ENCODE measurements at regions not wholly inside any gene's neighbourhood (a gene's known extent, or its start where the extent isn't known, plus 50 kb on each side); places are given as distances from the start of the nearest gene placed in this dataset.

- H3K9ac ChIP-seq (ENCODE audit: low read length) = no peak overlapping the region
- no peaks in the 10 kb centered on the region for H3K4me1 ChIP-seq (ENCODE audit: insufficient read depth, low read length, severe bottlenecking)
- no peaks in the 10 kb centered on the region for H3K9me3 ChIP-seq (ENCODE audit: low read length)
- H3K9me2 ChIP-seq (ENCODE audit: low read depth, low read length) = no peaks in the 10 kb centered on the region
- H3K27me3 ChIP-seq (ENCODE audit: insufficient read depth, low read length) = no peaks in the 10 kb centered on the region
- H3K79me2 ChIP-seq (ENCODE audit: insufficient read depth, low read length) = no peaks in the 10 kb centered on the region
- no peak overlapping the region for H3K27ac ChIP-seq (ENCODE audit: low read depth, low read length, poor library complexity, severe bottlenecking)
- TF ChIP-seq CTCF (IDR thresholded peaks at IDR 0.05; ENCODE audit: low read length) (no peak), EZH2 (IDR thresholded peaks at IDR 0.05; ENCODE audit: borderline replicate concordance, low read length) (no peak)
- no peak overlapping the region for H2AFZ ChIP-seq (ENCODE audit: low read length)
- no peaks in the 10 kb centered on the region for H3F3A ChIP-seq (ENCODE audit: insufficient read depth, low read length)
- no peaks in the 10 kb centered on the region for H3K36me3 ChIP-seq (ENCODE audit: insufficient read depth, low read length)
- H3K4me3 ChIP-seq (ENCODE audit: low read depth, low read length, poor library complexity, severe bottlenecking) = no peak overlapping the region
- H3K4me2 ChIP-seq (ENCODE audit: low read length) = no peak overlapping the region
- H4K20me1 ChIP-seq (ENCODE audit: insufficient read depth, low read length) = no peaks in the 10 kb centered on the region
These were observed 719.1 kb downstream of the CD109 start for GRCh38 chr6:74415056-74415455.

- Histone ChIP-seq H3K4me2 (ENCODE audit: low read length) (no peak overlapping the region), H3K9ac (ENCODE audit: low read length) (no peak overlapping the region), H3K4me3 (ENCODE audit: low read depth, low read length, poor library complexity, severe bottlenecking) (no peak overlapping the region), H2AFZ (ENCODE audit: low read length) (no peak overlapping the region), H3K4me1 (ENCODE audit: insufficient read depth, low read length, severe bottlenecking) (no peaks in the 10 kb centered on the region), H3K79me2 (ENCODE audit: insufficient read depth, low read length) (no peaks in the 10 kb centered on the region), H3K36me3 (ENCODE audit: insufficient read depth, low read length) (no peaks in the 10 kb centered on the region), H3F3A (ENCODE audit: insufficient read depth, low read length) (no peaks in the 10 kb centered on the region), H4K20me1 (ENCODE audit: insufficient read depth, low read length) (no peaks in the 10 kb centered on the region), H3K27ac (ENCODE audit: low read depth, low read length, poor library complexity, severe bottlenecking) (no peak overlapping the region), H3K27me3 (ENCODE audit: insufficient read depth, low read length) (no peaks in the 10 kb centered on the region), H3K9me2 (ENCODE audit: low read depth, low read length) (no peaks in the 10 kb centered on the region), H3K9me3 (ENCODE audit: low read length) (no peaks in the 10 kb centered on the region)
- TF ChIP-seq CTCF (IDR thresholded peaks at IDR 0.05; ENCODE audit: low read length) (no peak), EZH2 (IDR thresholded peaks at IDR 0.05; ENCODE audit: borderline replicate concordance, low read length) (no peak)
These were observed 714.6 kb downstream of the CD109 start for GRCh38 chr6:74410630-74411029.

DNA sequence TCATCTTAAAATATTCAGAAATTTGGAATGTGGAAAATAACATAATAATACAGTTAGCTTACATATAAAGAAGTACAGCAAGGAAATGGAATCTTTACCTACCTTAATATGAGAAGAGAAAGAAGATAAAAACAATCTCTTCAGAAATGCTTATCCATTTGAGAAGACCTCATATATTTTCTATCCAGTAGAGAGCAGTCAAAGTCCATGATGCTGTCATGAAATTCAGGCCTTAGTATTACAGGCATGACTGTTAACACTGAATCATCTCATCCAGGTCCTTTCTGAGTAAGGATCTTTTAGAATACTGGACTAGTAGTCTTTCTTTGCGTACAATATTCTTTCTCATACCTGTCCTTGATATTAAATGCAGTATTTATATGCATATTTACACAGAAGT lies 713.4 kb downstream of the CD109 start:
- H4K20me1 ChIP-seq (ENCODE audit: insufficient read depth, low read length) = no peaks in the 10 kb centered on the region
- no peaks in the 10 kb centered on the region for H3K79me2 ChIP-seq (ENCODE audit: insufficient read depth, low read length)
- no peak overlapping the region for H2AFZ ChIP-seq (ENCODE audit: low read length)
- no peaks in the 10 kb centered on the region for H3K9me2 ChIP-seq (ENCODE audit: low read depth, low read length)
- H3K9ac ChIP-seq (ENCODE audit: low read length) = no peak overlapping the region
- no peak overlapping the region for H3K4me3 ChIP-seq (ENCODE audit: low read depth, low read length, poor library complexity, severe bottlenecking)
- H3K36me3 ChIP-seq (ENCODE audit: insufficient read depth, low read length) = no peaks in the 10 kb centered on the region
- H3K4me1 ChIP-seq (ENCODE audit: insufficient read depth, low read length, severe bottlenecking) = no peaks in the 10 kb centered on the region
- no peak overlapping the region for H3K4me2 ChIP-seq (ENCODE audit: low read length)
- no peaks in the 10 kb centered on the region for H3F3A ChIP-seq (ENCODE audit: insufficient read depth, low read length)
- no peak overlapping the region for H3K27ac ChIP-seq (ENCODE audit: low read depth, low read length, poor library complexity, severe bottlenecking)
- no peaks in the 10 kb centered on the region for H3K9me3 ChIP-seq (ENCODE audit: low read length)
- no peaks in the 10 kb centered on the region for H3K27me3 ChIP-seq (ENCODE audit: insufficient read depth, low read length)
- TF ChIP-seq CTCF (IDR thresholded peaks at IDR 0.05; ENCODE audit: low read length) (no peak; the same call in 1 of the 2 replicates), EZH2 (IDR thresholded peaks at IDR 0.05; ENCODE audit: borderline replicate concordance, low read length) (no peak)
